GM12892 (cell line): ENCODE measurements at regions not wholly inside any gene's neighbourhood (a gene's known extent, or its start where the extent isn't known, plus 50 kb on each side); places are given as distances from the start of the nearest gene placed in this dataset.

Experiments used
- POLR2A ChIP-seq: IDR thresholded peaks from 2 replicates; pipeline ENCODE4 v1.6.1; 2011; ENCODE audit warnings: low read depth, low read length, control low read depth
- POLR2AphosphoS5 ChIP-seq: IDR thresholded peaks from 2 replicates; pipeline ENCODE4 v1.6.1; 2011; ENCODE audit warnings: low read depth, low read length, control low read depth
- TAF1 ChIP-seq: IDR thresholded peaks from 2 replicates; pipeline ENCODE4 v1.6.1; 2011; ENCODE audit warnings: low read depth, mild to moderate bottlenecking, control low read depth, low read length, borderline replicate concordance

GRCh38 chr5:120988491-120988890 is 524.4 kb downstream of the PRR16 start:
- TF ChIP-seq POLR2A (no peak), POLR2AphosphoS5 (no peak), TAF1 (no peak)
